ENCODE measurements at regions not wholly inside any gene's neighbourhood (a gene's known extent, or its start where the extent isn't known, plus 50 kb on each side); places are given as distances from the start of the nearest gene placed in this dataset.

- DNase-seq (no peak), ATAC-seq (no peak)
- no peak overlapping the region for H3K27ac ChIP-seq
- H3K4me1 ChIP-seq, result peaks cover 0 to 14% (median 5%) of the 10 kb centered on the region in 12 donors
- no peak overlapping the region for H3K4me3 ChIP-seq
- H3K27me3 ChIP-seq, result no peaks in the 10 kb centered on the region
- H3K36me3 ChIP-seq, result no peaks in the 10 kb centered on the region
- intact Hi-C loops (cut with DNase I), result no loop called here
- TF ChIP-seq CTCF (IDR thresholded peaks at IDR 0.05), result no peak
- no peak for TF ChIP-seq POLR2A (IDR thresholded peaks at IDR 0.05)
- 90 to 100% (median 94%) methylated on average over 1 of the region's 1 CpG for WGBS, 4 donors
- H3K9me3 ChIP-seq, result no peaks in the 10 kb centered on the region
Measured at GRCh38 chr2:21770787-21771186, 647.0 kb downstream of the TDRD15 start.

- no peak overlapping the region for H3K4me3 ChIP-seq
- H3K4me1 ChIP-seq, result peaks cover 0 to 14% (median 5%) of the 10 kb centered on the region in 12 donors
- H3K9me3 ChIP-seq, result no peaks in the 10 kb centered on the region
- H3K27me3 ChIP-seq, result no peaks in the 10 kb centered on the region
- intact Hi-C loops (cut with DNase I), result no loop called here
- no peaks in the 10 kb centered on the region for H3K36me3 ChIP-seq
- no peak for TF ChIP-seq POLR2A (IDR thresholded peaks at IDR 0.05)
- TF ChIP-seq CTCF (IDR thresholded peaks at IDR 0.05), result no peak
- no peak for DNase-seq
- no peak overlapping the region for H3K27ac ChIP-seq
- 45 to 65% (median 57%) methylated on average over 1 of the region's 1 CpG for WGBS, 4 donors
- peak in 1 of 4 donors; percentile 26 for ATAC-seq
Measured at GRCh38 chr2:21772624-21773023, 648.9 kb downstream of the TDRD15 start.

- Histone ChIP-seq H3K27ac (no peak overlapping the region), H3K4me3 (no peak overlapping the region)
- ATAC-seq, result no peak
Measured at GRCh38 chr2:21773168-21773567, 649.4 kb downstream of the TDRD15 start.

GRCh38 chr2:21774691-21775368, 651.1 kb downstream of the TDRD15 start:
- ATAC-seq, result no peak
- no peaks in the 10 kb centered on the region for H3K36me3 ChIP-seq
- H3K9me3 ChIP-seq, result no peaks in the 10 kb centered on the region
- TF ChIP-seq CTCF (IDR thresholded peaks at IDR 0.05) (no peak), POLR2A (IDR thresholded peaks at IDR 0.05) (no peak)
- peaks cover 0 to 14% (median 5%) of the 10 kb centered on the region in 12 donors for H3K4me1 ChIP-seq
- no peaks in the 10 kb centered on the region for H3K27me3 ChIP-seq
- WGBS, 4 donors, result 50 to 60% (median 55%) methylated on average over 6 of the region's 6 CpGs
- H3K4me3 ChIP-seq, result no peak overlapping the region
- DNase-seq, result no peak
- no peak overlapping the region for H3K27ac ChIP-seq
- intact Hi-C loops (cut with DNase I), result no loop called here

More at GRCh38 chr2:21773168-21773567, 649.4 kb downstream of the TDRD15 start:
- no peak for DNase-seq
- Histone ChIP-seq H3K9me3 (no peaks in the 10 kb centered on the region), H3K4me1 (peaks cover 0 to 14% (median 5%) of the 10 kb centered on the region in 12 donors), H3K36me3 (no peaks in the 10 kb centered on the region), H3K27me3 (no peaks in the 10 kb centered on the region)
- TF ChIP-seq CTCF (IDR thresholded peaks at IDR 0.05), result no peak
- TF ChIP-seq POLR2A (IDR thresholded peaks at IDR 0.05), result no peak
- intact Hi-C loops (cut with DNase I), result no loop called here

All from heart left ventricle (tissue), 16 donors.